Uterus (tissue), 2 donors: ENCODE measurements at regions not wholly inside any gene's neighbourhood (a gene's known extent, or its start where the extent isn't known, plus 50 kb on each side); places are given as distances from the start of the nearest gene placed in this dataset.

Experiments used
- POLR2A ChIP-seq, 2 donors: fragments of 450-650 bp; IDR thresholded peaks; one replicate each; pipeline ENCODE4 v1.6.1; 2016; ENCODE audit warnings: antibody characterized with exemption in 2 of 2, mild to moderate bottlenecking in 1 of 2, moderate library complexity in 1 of 2
- TF ChIP-seq, protein P1 (sequence below), 4 experiments: fragments of 200-600 bp in 2 of 4; fragments of 450-650 bp in 2 of 4; sonication (generic) in 2 of 4; IDR thresholded peaks; one replicate each; pipeline ENCODE4 v1.5.1; 2016 to 2019; ENCODE audit warnings: antibody characterized with exemption in 4 of 4, mild to moderate bottlenecking in 2 of 4, moderate library complexity in 1 of 4

DNA sequence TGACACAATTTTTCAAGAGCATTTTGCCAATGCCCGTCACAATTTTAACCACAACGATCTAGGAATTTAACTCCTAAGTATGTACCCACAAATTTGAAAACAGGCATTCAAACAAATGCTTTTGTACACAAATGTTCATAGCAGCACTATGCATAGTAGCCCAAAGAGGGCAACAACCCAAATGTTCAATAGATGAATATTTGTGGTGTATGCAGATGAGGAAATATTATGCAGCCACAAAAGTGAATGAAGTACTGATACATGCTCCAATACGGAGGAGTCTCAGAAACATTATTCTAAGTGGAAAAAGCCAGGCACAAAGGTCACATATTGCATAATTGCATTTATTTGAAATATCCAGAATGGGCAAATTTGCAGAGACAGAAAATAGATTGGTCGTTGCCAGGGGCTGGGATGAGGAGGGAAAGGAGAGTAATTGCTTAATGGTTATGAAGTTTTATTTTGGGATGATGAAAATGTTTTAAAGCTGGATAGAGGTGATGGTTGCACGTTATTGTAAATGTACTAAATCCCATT is 117.2 kb downstream of the PXDC1 start:
- TF ChIP-seq, protein P1, sequence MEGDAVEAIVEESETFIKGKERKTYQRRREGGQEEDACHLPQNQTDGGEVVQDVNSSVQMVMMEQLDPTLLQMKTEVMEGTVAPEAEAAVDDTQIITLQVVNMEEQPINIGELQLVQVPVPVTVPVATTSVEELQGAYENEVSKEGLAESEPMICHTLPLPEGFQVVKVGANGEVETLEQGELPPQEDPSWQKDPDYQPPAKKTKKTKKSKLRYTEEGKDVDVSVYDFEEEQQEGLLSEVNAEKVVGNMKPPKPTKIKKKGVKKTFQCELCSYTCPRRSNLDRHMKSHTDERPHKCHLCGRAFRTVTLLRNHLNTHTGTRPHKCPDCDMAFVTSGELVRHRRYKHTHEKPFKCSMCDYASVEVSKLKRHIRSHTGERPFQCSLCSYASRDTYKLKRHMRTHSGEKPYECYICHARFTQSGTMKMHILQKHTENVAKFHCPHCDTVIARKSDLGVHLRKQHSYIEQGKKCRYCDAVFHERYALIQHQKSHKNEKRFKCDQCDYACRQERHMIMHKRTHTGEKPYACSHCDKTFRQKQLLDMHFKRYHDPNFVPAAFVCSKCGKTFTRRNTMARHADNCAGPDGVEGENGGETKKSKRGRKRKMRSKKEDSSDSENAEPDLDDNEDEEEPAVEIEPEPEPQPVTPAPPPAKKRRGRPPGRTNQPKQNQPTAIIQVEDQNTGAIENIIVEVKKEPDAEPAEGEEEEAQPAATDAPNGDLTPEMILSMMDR (IDR thresholded peaks at IDR 0.05): no peak
- no peak for TF ChIP-seq POLR2A (IDR thresholded peaks at IDR 0.05)
